COLO829 (cell line): ENCODE measurements at regions not wholly inside any gene's neighbourhood (a gene's known extent, or its start where the extent isn't known, plus 50 kb on each side); places are given as distances from the start of the nearest gene placed in this dataset.

Experiments used
- DNase-seq: peaks from one replicate; pipeline ENCODE4 v3.0.0; 2012; ENCODE audit warnings: low spot score

DNA sequence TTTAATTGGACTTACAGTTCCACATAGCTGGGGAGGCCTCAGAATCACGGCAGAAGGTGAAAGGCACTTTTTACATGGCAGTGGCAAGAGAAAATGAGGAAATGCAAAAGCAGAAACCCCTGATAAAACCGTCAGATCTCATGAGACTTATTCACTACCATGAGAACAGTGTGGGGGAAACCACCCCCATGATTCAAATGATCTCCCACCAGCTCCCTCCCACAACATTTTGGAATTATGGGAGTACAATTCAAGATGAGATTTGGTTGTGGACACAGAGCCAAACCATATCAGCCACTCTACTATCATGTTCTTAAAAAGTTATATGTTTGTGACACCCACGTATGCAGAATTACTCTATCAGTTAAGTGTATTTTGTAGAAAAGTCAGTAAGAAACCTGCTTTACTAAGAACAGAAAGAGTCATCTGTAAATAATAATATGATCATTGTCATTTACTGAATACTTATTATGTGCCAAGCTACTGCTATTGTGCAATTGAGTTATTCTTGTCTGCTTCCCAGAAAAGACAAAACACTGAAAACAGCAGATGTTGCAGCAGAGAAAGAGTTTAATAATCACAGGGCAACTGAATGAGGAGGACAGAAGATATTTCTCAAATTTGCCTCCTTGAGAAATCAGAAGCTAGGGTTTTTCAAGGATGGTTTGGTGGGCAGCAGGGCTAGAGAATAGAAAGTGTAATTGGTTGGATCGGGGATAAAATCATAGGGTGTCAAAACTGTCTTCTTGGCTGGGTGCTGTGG is 207.7 kb upstream of the FGGY start:
- DNase-seq: no peak

- DNase-seq: no peak
Measured at GRCh38 chr1:59089922-59090457, 206.9 kb upstream of the FGGY start.

DNA sequence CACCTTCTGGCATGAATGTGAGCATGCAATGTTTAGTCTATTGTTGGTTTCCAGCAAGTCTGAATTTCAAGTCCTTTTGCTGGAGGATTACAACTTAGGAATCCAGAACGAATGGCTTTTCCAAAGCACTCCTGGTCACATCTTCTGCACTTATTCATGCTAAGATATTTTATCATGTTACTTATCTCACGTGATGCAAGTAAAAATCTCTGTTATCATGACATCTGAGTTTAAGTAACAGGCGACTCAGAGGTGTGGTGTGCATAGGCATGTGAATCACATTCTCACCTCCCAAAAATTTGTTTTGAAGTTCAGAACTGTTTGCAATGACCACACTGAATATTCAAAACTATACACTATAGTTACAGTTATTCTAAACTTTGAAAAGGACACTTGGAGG is 204.8 kb upstream of the FGGY start:
- DNase-seq: no peak

GRCh38 chr1:59094001-59094400 is 202.9 kb upstream of the FGGY start:
- DNase-seq: no peak

DNA sequence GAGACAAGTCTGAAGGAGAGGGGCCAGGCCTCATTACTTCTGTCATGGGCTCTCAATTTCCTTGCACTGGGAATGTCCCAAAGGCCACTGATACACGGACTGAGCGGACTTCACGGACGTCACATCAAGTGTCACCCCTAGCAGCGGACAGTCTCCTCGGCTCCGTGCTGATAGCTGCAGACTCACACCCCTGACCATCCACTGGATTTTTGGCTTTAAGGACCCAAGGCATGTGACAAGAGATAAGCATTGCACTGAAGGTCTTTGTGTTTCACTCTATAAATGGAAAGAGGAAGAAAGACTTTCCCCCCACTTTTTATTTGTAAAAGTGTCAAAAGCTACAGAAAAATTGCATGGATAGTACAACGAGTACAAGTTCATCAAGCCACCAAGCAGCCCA is 200.4 kb upstream of the FGGY start:
- DNase-seq: no peak

- DNase-seq: no peak
Measured at GRCh38 chr1:59098655-59099054, 198.2 kb upstream of the FGGY start.

- no peak for DNase-seq
Measured at GRCh38 chr1:59100708-59101374, 196.1 kb upstream of the FGGY start.

- DNase-seq: no peak
Measured at GRCh38 chr1:59101518-59101917, 195.4 kb upstream of the FGGY start.

DNA sequence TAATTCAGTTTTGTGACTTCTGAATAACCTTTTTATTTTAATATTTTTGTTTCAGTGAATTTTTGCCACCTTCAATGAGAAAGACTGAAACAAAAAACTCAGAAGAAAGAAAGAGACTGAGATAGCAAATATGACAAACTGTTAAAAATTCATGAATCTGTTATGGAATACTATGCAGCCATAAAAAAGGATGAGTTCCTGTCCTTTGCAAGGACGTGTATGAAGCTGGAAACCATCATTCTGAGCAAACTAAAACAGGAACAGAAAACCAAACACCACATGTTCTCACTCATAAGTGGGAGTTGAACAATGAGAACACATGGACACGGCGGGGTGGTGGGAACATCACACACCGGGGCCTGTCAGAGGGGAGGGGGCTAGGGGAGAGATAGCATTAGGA is 193.4 kb upstream of the FGGY start:
- no peak for DNase-seq

GRCh38 chr1:59104191-59104760 is 192.6 kb upstream of the FGGY start:
- no peak for DNase-seq

- DNase-seq: no peak
Measured at GRCh38 chr1:59105548-59106507, 191.1 kb upstream of the FGGY start.

DNA sequence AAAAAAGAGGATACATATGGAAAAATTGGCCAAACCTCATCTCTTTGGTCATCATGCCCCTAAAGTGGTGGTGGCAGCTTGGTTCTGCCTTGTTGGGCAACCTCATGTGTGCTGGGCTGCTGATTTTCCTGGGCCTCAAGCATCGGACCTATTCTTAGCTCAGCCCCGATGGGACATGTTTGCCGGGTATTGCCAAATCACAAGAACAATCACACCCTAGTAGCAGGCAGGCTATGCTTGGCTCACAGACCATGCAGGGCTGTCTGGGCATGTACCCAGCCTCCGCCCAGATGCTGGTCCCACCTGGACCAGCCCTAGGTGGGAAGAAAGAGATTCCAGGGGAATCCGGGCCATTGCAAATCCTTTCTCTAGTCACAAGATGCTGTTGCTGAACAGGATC is 189.4 kb upstream of the FGGY start:
- DNase-seq: no peak

DNA sequence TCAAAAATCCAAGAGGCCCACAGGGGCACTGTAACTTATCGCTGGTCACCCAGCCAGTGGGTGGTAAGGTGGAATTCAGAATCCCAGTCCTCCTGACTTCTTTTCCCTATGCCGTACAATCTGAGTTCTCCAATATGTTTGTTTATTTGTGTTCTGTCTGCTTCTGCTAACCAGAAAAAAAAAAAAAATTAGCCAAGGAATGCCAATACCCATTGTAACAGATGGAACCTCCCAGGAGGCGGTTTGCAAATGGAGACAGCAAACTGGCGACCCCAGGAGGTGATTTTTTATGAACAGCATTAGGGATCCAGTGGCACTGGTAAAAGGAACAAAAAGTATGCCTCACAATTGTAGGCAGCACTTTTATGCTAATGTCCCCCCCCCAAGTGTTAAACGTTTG is 189.0 kb upstream of the FGGY start:
- DNase-seq: no peak

DNA sequence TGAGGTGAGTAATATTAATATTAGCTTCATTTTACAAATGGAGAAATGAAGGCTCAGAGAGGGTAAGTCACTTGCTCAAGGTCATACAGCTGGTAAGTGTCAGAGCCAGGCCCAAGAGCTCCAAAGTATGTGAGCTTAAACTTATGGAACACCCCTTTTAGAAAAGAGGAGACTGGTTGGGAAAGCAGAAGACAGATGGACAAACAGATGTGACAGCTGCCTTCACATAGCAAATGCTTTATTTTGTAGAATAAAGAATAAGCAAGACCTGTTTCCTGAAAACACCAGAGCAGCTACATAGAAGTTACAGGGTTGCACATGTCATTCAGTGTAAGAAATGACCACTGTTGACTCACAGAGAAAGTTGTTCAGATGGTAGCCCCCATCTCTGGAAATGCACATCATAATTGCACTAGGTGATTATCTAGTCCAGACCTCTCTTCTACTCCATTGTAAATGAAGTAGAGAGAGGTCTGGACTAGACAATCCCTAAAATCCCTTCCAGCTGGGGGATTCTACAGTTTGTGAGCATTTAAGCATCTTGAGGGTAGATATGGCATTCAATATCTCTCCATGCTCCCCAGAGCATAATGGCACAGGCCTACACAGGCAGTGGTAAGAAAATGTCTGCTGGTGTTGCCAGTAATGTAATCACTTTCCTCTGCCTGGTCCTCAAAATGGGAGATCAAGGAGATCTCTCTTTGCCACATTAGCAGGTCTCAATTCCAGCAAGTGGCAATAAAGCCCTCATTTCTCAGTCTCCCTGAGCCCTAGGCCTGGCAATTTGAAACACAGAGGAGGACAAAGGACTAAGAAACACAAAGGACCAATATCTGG is 188.2 kb upstream of the FGGY start:
- no peak for DNase-seq

- no peak for DNase-seq
Measured at GRCh38 chr1:59110271-59110670, 186.6 kb upstream of the FGGY start.

DNA sequence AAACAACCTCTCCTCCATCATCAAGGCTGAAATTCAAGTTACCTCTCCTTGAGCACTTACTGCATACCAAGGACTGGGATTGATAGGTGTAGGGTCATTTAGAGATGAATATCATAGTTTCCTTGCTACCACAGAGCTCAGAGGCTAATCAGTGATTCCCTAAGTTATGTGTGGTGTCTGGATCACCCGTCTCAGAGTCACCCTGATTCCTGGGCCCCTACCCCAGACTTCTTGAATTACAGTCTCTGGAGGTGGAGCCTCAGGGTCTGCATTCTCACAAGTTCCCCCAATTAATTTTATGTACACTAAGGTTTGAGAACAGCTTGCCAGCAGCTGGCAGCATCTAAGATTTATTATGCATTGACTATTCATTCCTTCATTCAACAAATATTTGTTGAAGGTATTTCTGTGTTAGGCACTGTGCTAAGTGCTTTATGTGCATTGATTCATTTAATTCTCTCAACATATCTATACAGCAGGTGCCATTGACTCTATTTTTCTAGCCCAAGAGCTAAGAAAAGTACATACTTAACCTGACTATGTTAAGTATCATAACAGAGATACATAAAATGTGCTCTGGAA is 182.9 kb upstream of the FGGY start:
- DNase-seq: no peak

DNA sequence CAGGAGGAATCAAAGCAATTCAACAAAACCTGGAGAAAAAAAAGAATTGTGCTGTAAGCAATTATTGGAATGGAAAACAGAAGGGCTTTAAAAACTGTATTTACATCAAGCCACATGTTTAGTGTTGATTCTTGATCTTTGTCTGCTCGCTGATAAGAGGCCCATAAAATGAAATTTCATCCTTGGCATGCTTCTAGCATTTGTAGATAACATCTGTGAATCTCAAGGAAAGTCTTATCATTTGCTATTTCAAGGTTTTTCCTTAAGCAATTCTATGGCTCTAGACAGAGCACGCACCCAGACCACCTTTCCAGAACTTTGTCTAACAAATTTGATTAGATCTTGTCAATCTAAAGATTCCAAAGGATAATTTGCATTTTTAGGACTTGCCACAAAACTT is 181.0 kb upstream of the FGGY start:
- DNase-seq: no peak

- peak; percentile 26 for DNase-seq
Measured at GRCh38 chr1:59116920-59117542, 179.9 kb upstream of the FGGY start.

- DNase-seq: no peak
Measured at GRCh38 chr1:59122527-59122926, 174.4 kb upstream of the FGGY start.

DNA sequence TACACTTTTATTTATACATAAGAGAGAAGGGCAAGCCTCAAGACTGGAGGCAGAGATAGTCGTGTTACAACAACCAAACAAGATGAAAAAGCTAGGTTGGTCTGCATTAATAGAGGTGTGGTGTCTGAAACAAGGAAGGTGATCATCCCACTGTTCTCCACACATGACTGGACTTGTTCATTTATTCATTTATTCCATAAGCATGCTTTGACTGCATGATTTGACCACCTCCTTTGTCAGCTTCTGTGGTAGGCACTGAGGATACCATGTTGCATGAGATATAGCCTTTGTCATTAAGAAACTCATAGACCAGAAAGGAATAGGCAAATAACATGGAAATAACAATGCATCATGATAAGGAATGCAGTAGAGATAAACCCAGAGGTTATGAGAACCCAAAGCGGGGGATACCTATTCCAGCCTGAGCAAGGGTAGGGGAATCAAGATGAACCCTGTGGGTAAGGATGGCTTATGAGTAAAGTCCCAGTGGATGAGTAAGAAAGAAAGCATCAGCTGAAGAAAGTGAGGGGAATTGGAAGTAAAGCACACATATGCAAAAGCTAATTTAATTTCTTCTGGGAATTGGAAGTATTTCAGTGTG is 173.7 kb upstream of the FGGY start:
- no peak for DNase-seq
